ENCODE measurements at regions not wholly inside any gene's neighbourhood (a gene's known extent, or its start where the extent isn't known, plus 50 kb on each side); places are given as distances from the start of the nearest gene placed in this dataset.

DNA sequence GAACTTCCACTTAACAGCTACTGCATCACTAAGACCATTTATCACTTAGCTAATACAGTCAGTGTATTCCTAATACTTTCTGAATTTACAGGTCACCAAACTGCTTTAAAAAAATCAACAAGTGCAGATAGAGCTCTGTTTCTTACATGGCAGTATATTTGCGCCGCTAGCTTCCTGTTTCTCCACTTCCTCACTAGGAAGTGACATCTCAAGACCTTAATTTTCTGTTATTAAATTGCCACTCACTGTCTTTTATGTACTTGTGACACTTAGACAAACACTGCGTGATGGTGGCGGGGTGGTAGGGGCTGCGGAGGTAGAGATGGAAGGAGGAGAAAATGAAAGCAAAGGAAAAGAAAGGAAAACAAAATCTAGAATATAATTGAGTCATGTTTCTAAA lies 53.7 kb upstream of the CRIM1 start (continued):
- TF ChIP-seq, protein P1, sequence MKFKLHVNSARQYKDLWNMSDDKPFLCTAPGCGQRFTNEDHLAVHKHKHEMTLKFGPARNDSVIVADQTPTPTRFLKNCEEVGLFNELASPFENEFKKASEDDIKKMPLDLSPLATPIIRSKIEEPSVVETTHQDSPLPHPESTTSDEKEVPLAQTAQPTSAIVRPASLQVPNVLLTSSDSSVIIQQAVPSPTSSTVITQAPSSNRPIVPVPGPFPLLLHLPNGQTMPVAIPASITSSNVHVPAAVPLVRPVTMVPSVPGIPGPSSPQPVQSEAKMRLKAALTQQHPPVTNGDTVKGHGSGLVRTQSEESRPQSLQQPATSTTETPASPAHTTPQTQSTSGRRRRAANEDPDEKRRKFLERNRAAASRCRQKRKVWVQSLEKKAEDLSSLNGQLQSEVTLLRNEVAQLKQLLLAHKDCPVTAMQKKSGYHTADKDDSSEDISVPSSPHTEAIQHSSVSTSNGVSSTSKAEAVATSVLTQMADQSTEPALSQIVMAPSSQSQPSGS (CRISPR knock-in tag; IDR thresholded peaks at IDR 0.05; ENCODE audit: borderline replicate concordance, low read depth), result no peak
- TF ChIP-seq ZNF423 (CRISPR knock-in tag; IDR thresholded peaks at IDR 0.05), result no peak
- TF ChIP-seq TCF7 (CRISPR knock-in tag; IDR thresholded peaks at IDR 0.05; ENCODE audit: low read depth), result no peak

DNA sequence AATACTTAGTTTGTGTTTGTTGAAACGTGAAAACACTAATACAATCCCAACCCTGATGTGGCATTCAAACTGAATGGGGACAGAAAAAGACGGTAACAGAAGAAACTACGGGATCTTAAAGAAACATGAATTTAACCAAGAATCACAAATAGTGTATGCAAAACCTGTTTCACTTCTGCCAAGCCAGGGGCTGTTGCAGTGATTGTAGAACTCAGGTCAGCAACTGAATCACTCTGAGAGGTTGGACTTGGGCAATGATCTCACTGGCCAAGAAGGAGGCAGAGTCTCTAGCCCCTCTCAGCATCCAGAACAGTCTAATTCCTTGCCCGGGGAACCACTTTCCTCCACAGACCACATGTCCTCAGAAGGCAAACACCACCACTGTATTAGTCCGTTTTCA lies 54.9 kb upstream of the CRIM1 start:
- Mint-ChIP-seq H3K36me3 (peaks cover 3% of the 10 kb centered on the region), H3K27me3 (ENCODE audit: low read depth) (no peaks in the 10 kb centered on the region; the same call in 1 of the 2 replicates), H3K9me3 (peaks cover 13% of the 10 kb centered on the region), H3K4me3 (no peak overlapping the region), H3K27ac (no peak overlapping the region), H3K4me1 (peaks cover 23% of the 10 kb centered on the region)
- no peak for DNase-seq (ENCODE audit: low spot score)
- TF ChIP-seq SP1 (CRISPR knock-in tag; conservative IDR thresholded peaks at IDR 0.05) (no peak), ZNF121 (CRISPR knock-in tag; IDR thresholded peaks at IDR 0.05) (no peak), MXD4 (CRISPR knock-in tag; IDR thresholded peaks at IDR 0.05; ENCODE audit: borderline replicate concordance) (no peak), PRRX2 (CRISPR knock-in tag; IDR thresholded peaks at IDR 0.05) (no peak), ATF1 (CRISPR knock-in tag; IDR thresholded peaks at IDR 0.05) (no peak), TP53 (CRISPR knock-in tag; IDR thresholded peaks at IDR 0.05) (no peak), ZNF396 (CRISPR knock-in tag; IDR thresholded peaks at IDR 0.05; ENCODE audit: borderline replicate concordance) (no peak)
- TF ChIP-seq, protein P2, sequence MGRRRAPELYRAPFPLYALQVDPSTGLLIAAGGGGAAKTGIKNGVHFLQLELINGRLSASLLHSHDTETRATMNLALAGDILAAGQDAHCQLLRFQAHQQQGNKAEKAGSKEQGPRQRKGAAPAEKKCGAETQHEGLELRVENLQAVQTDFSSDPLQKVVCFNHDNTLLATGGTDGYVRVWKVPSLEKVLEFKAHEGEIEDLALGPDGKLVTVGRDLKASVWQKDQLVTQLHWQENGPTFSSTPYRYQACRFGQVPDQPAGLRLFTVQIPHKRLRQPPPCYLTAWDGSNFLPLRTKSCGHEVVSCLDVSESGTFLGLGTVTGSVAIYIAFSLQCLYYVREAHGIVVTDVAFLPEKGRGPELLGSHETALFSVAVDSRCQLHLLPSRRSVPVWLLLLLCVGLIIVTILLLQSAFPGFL (CRISPR knock-in tag; IDR thresholded peaks at IDR 0.05; ENCODE audit: borderline replicate concordance), result no peak
- no peak for ATAC-seq
- POLR2A ChIA-PET, result no interaction called here
- CTCF ChIA-PET, result no interaction called here

DNA sequence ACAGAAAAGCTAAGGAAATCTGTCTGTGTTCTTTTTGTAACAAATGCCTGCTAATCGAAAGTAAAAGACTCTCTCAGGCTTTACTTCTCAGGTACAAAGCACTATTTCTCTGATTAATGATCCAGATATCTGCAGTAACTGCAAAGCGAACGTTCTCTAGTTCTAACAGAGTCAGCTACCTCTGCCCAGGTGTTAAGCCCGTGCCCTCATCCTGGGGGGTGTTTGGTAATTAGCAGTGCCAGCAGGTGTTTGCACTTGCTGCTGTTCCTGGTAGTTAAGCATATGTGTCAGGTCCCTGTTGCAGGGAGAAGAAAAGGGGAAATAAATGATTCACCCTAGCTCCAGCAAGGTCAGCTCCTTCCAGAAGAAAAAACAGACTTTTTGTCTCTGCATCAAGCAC lies 58.8 kb upstream of the CRIM1 start:
- Mint-ChIP-seq H3K27ac (no peak overlapping the region), H3K4me1 (peaks cover 30% of the 10 kb centered on the region), H3K4me3 (no peak overlapping the region), H3K36me3 (peaks cover 3% of the 10 kb centered on the region), H3K9me3 (peaks cover 4% of the 10 kb centered on the region), H3K27me3 (ENCODE audit: low read depth) (no peaks in the 10 kb centered on the region)
- ChIA-PET CTCF (interaction anchor here (0.5 kb wide), 1 partner anchor 250 kb away, joined by 4 read pairs; no protein-coding TSS in a partner anchor), POLR2A (interaction anchor here (0.6 kb wide), 1 partner anchor 115 kb away, joined by 3 read pairs; no protein-coding TSS in a partner anchor)
- DNase-seq (ENCODE audit: low spot score), result no peak
- TF ChIP-seq, protein P3, sequence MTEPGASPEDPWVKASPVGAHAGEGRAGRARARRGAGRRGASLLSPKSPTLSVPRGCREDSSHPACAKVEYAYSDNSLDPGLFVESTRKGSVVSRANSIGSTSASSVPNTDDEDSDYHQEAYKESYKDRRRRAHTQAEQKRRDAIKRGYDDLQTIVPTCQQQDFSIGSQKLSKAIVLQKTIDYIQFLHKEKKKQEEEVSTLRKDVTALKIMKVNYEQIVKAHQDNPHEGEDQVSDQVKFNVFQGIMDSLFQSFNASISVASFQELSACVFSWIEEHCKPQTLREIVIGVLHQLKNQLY (CRISPR knock-in tag; IDR thresholded peaks at IDR 0.05), result no peak
- no peak for TF ChIP-seq HMGA2 (CRISPR knock-in tag; IDR thresholded peaks at IDR 0.05)
- peak; percentile 55 for ATAC-seq

DNA sequence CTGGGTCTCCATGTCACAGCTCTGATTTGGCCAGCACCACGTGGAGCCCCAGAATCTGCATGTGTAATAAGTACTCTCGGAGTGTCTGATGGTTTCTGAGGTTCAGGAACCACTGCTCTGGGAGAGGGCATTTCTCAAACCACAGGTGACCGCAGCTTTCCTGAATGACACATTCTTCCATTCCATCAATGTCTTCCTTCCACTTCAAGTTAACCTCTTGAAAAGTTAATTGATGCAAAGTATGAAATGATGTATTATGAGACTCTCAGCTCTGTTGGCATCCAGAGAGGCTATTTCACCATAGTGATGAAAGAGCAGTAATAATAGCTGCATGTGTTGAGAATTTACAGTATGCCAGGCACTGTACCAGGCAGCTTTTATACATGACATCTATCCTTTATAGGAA lies 61.3 kb upstream of the CRIM1 start:
- H3K4me3 Mint-ChIP-seq, result no peak overlapping the region
- H3K27ac Mint-ChIP-seq, result no peak overlapping the region
- ChIA-PET POLR2A (no interaction called here), CTCF (interaction anchor here (0.6 to 1.0 kb wide), 2 partner anchors 10 to 28 kb away, joined by 3 read pairs; no protein-coding TSS in a partner anchor)
- DNase-seq (ENCODE audit: low spot score), result no peak
- H3K36me3 Mint-ChIP-seq, result no peaks in the 10 kb centered on the region
- no peaks in the 10 kb centered on the region for H3K9me3 Mint-ChIP-seq
- H3K27me3 Mint-ChIP-seq (ENCODE audit: low read depth), result no peaks in the 10 kb centered on the region
- H3K4me1 Mint-ChIP-seq, result peaks cover 40% of the 10 kb centered on the region
- no peak for ATAC-seq
- TF ChIP-seq, protein P4, sequence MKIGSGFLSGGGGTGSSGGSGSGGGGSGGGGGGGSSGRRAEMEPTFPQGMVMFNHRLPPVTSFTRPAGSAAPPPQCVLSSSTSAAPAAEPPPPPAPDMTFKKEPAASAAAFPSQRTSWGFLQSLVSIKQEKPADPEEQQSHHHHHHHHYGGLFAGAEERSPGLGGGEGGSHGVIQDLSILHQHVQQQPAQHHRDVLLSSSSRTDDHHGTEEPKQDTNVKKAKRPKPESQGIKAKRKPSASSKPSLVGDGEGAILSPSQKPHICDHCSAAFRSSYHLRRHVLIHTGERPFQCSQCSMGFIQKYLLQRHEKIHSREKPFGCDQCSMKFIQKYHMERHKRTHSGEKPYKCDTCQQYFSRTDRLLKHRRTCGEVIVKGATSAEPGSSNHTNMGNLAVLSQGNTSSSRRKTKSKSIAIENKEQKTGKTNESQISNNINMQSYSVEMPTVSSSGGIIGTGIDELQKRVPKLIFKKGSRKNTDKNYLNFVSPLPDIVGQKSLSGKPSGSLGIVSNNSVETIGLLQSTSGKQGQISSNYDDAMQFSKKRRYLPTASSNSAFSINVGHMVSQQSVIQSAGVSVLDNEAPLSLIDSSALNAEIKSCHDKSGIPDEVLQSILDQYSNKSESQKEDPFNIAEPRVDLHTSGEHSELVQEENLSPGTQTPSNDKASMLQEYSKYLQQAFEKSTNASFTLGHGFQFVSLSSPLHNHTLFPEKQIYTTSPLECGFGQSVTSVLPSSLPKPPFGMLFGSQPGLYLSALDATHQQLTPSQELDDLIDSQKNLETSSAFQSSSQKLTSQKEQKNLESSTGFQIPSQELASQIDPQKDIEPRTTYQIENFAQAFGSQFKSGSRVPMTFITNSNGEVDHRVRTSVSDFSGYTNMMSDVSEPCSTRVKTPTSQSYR (CRISPR knock-in tag; IDR thresholded peaks at IDR 0.05), result no peak
- TF ChIP-seq FOXK1 (CRISPR knock-in tag; IDR thresholded peaks at IDR 0.05) (no peak), RELA (CRISPR knock-in tag; IDR thresholded peaks at IDR 0.05; ENCODE audit: borderline replicate concordance) (no peak), SOX15 (CRISPR knock-in tag; IDR thresholded peaks at IDR 0.05) (no peak), TEAD1 (CRISPR knock-in tag; IDR thresholded peaks at IDR 0.05) (no peak)
- TF ChIP-seq, protein P5, sequence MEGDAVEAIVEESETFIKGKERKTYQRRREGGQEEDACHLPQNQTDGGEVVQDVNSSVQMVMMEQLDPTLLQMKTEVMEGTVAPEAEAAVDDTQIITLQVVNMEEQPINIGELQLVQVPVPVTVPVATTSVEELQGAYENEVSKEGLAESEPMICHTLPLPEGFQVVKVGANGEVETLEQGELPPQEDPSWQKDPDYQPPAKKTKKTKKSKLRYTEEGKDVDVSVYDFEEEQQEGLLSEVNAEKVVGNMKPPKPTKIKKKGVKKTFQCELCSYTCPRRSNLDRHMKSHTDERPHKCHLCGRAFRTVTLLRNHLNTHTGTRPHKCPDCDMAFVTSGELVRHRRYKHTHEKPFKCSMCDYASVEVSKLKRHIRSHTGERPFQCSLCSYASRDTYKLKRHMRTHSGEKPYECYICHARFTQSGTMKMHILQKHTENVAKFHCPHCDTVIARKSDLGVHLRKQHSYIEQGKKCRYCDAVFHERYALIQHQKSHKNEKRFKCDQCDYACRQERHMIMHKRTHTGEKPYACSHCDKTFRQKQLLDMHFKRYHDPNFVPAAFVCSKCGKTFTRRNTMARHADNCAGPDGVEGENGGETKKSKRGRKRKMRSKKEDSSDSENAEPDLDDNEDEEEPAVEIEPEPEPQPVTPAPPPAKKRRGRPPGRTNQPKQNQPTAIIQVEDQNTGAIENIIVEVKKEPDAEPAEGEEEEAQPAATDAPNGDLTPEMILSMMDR (IDR thresholded peaks at IDR 0.05), result no peak
- TF ChIP-seq, protein P6, sequence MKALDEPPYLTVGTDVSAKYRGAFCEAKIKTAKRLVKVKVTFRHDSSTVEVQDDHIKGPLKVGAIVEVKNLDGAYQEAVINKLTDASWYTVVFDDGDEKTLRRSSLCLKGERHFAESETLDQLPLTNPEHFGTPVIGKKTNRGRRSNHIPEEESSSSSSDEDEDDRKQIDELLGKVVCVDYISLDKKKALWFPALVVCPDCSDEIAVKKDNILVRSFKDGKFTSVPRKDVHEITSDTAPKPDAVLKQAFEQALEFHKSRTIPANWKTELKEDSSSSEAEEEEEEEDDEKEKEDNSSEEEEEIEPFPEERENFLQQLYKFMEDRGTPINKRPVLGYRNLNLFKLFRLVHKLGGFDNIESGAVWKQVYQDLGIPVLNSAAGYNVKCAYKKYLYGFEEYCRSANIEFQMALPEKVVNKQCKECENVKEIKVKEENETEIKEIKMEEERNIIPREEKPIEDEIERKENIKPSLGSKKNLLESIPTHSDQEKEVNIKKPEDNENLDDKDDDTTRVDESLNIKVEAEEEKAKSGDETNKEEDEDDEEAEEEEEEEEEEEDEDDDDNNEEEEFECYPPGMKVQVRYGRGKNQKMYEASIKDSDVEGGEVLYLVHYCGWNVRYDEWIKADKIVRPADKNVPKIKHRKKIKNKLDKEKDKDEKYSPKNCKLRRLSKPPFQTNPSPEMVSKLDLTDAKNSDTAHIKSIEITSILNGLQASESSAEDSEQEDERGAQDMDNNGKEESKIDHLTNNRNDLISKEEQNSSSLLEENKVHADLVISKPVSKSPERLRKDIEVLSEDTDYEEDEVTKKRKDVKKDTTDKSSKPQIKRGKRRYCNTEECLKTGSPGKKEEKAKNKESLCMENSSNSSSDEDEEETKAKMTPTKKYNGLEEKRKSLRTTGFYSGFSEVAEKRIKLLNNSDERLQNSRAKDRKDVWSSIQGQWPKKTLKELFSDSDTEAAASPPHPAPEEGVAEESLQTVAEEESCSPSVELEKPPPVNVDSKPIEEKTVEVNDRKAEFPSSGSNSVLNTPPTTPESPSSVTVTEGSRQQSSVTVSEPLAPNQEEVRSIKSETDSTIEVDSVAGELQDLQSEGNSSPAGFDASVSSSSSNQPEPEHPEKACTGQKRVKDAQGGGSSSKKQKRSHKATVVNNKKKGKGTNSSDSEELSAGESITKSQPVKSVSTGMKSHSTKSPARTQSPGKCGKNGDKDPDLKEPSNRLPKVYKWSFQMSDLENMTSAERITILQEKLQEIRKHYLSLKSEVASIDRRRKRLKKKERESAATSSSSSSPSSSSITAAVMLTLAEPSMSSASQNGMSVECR (CRISPR knock-in tag; IDR thresholded peaks at IDR 0.05; ENCODE audit: borderline replicate concordance), result no peak

All from WTC11 (cell line).